Renal cortex interstitium (tissue), 11 donors: ENCODE measurements at regions not wholly inside any gene's neighbourhood (a gene's known extent, or its start where the extent isn't known, plus 50 kb on each side); places are given as distances from the start of the nearest gene placed in this dataset.
"Not testable (repeated sequence)": the region's sequence is repeated elsewhere in the genome, so short reads cannot be mapped to it uniquely, and the experiment has no call there.

Experiments used
- DNase-seq, 11 donors: peaks; one replicate each; pipeline ENCODE4 v3.0.0-alpha.2; 2013; ENCODE audit warnings: low read depth in 9 of 11, low spot score in 4 of 11; ENCODE audit errors: extremely low read depth in 1 of 11

DNA sequence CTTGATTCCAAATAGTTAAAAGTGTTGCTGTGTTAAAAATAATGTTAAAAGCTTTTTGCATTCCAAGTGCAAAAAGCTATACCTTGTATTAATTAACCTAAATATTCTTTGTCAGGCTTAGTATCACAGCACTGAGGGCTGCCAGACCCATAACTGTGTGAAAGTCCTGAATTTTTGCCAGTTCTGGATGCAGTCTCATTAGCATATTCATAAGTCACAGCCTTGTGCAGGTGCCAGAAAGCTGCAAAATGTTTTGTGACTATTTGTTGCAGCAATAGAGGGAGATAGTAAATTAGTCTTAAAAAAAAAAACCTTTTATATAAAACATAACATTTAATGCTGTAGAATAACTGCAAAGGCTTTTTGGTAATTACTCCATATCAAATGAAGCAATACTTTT lies 56.6 kb downstream of the SLITRK1 start:
- no peak for DNase-seq

- no peak for DNase-seq
Observed at GRCh38 chr13:83824560-83824959, 57.7 kb downstream of the SLITRK1 start.

GRCh38 chr13:83824120-83824519 lies 58.2 kb downstream of the SLITRK1 start:
- no peak for DNase-seq

- no peak for DNase-seq
Observed at GRCh38 chr13:83819611-83820010, 62.7 kb downstream of the SLITRK1 start.

GRCh38 chr13:83819156-83819555 lies 63.1 kb downstream of the SLITRK1 start:
- no peak for DNase-seq

DNA sequence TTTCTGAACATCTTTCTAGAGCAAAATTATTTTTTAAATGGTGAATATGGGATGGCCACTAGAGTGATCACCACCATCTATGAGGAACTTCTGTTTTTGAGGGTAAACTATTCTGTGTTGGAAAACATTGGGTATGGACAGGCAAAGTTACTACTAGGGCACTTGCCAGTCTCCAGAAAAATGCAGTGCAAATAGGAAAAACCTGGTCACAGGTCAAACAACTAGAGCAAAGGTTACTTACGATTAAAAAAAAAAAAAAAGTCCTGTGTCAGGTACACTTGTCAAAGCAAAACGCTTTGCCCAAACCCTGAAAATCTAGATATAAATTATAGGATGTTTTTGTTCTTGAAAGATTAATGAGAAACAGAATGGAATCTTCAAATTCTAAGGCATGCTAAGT lies 66.2 kb downstream of the SLITRK1 start:
- no peak for DNase-seq

DNA sequence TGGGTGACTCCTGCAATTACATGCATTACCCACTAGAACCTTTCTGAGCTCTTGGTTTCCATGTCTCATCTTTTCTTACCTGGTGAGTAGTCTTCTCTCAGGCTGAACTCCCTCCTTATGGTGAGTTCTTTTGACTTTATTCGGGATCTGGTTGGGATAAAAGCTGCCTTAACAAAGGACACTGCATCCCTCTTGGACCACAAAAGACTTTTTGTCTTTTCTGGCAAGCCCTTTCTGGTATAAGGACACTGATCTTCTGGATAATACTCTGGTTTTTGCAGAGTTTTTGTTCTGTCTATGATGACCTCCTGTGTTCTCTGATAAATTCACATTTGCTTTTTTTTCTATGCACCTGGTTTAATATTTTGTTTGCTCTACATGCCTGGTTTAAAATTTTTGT lies 66.7 kb downstream of the SLITRK1 start:
- no peak for DNase-seq

GRCh38 chr13:83810136-83810535 lies 72.1 kb downstream of the SLITRK1 start:
- DNase-seq, result no peak

DNA sequence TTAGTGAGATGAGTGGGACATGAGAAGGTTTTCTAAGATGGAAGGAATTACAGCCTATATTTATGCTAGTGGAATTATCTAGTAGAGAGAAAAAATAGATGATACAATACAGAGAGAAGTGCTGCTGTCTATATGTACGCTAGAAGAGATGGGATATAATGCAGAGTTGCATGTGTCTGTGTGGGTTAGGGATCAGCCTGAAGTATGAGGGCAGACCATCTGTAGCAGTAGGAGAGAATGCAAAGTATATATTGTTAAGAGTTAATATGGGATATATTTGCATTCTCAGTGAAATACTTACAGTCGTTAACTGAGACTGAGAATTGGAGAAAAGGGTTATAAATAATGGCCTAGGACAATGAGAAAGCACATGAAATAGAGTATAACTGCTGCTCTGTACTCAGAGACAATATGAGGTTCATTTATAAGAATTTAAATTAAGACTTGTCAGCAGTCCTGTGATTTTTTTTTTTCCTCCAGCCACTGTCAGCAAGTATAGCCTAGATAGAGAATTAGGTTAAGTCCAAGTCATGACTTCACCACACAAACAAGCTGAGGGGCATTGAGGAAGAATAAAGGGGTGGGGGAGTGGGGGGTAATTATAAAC lies 77.8 kb downstream of the SLITRK1 start:
- no peak for DNase-seq

GRCh38 chr13:83798731-83799130 lies 83.5 kb downstream of the SLITRK1 start:
- DNase-seq, result no peak

DNA sequence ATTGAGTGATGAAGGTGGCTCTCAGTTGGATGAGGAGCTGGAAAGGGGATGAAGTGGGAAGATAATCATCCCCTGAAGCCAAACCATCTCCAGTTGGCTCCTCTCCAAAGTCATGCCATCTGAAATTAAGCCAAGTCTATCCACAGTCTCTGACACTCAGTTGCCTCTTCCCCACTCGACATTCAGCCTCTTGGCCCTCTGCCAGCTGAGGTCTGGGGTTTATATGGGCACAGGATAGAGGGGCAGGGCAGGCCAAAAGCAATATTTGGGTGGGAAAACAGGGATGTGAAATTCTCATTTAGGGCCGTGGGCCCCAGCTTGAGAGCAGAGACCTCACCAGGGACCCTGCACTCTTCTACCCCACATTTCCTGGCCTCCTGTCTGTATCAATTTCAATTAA lies 85.9 kb downstream of the SLITRK1 start:
- DNase-seq, result no peak

- DNase-seq, result no peak
Observed at GRCh38 chr13:83794583-83794982, 87.7 kb downstream of the SLITRK1 start.

DNA sequence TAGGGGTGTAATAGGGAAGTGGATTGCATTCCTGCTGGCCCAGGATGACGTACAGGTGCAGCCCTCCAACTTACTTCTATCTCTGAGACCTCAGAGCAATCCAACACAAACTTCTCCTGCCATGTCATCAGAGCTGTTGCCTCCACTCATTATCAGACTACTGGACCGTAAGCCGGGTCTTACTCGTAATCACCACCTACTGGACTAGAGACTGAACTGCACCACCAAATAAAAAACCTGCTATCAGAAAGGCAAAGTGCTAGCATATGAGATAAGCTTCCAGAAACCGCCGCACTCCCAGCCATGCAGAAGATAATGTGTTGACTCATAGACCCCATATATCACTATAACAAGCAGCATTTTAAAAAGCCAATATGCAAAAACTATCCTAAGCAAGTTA lies 102.0 kb downstream of the SLITRK1 start:
- DNase-seq, result no peak

- DNase-seq, result no peak
Observed at GRCh38 chr13:83773961-83774360, 108.3 kb downstream of the SLITRK1 start.

DNA sequence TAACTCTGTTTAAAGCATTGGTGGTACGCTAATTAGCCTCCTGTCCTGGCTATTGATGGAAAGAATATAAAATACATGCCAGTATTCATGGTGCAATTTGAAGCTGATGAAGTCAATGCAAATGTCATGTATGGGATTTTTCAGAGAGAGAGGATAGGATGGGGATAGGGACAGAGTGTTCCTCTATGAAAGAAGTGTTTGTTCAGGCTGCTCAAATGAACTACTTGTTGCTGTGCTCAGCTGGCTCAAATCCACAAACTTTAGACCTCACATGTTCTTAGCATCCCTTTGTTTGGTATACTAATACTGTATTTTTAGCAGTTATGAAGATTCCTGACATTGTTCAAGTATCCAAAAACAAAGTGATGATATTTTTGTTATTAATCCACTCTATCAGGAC lies 116.5 kb downstream of the SLITRK1 start:
- DNase-seq, result no peak

GRCh38 chr13:83761631-83762030 lies 120.6 kb downstream of the SLITRK1 start:
- DNase-seq, result no peak

DNA sequence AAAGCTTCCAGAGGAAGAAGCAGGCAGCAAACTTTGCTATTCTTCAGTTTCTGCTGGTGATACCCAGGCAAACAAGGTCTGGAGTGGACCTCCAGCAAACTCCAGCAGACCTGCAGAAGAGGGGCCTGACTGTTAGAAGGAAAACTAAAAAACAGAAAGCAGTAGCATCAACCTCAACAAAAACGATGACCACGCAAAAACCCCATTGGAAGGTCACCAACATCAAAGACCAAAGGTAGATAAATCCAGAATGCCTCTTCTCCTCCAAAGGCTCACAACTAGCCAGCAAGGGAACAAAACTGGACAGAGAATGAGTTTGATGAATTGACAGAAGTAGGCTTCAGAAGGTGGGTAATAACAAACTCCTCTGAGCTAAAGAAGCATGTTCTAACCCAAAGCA lies 127.1 kb downstream of the SLITRK1 start:
- DNase-seq, result not testable (repeated sequence)

- no peak for DNase-seq
Observed at GRCh38 chr13:83753912-83754624, 128.2 kb downstream of the SLITRK1 start.

GRCh38 chr13:83752141-83752540 lies 130.1 kb downstream of the SLITRK1 start:
- no peak for DNase-seq

DNA sequence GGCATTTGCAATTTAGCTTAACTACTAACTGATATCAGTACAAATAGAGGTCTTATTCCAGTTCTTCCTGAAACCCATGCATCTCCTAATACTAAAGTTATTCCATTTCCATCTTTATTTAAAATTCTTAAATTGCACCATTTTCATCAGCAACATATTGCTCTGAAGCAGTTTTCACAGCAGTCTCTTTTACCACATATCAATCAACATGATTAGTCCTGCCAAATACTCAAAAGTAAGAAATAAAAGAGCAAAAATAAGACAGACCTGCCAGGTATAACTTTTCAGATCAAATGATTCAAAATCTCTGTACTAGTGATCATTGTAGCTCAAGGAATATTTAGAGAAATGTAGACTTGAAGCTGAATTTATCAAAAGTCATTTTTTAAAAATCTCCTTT lies 141.7 kb downstream of the SLITRK1 start:
- no peak for DNase-seq

GRCh38 chr13:83738407-83738806 lies 143.9 kb downstream of the SLITRK1 start:
- DNase-seq, result no peak
